DMS53 treated with DMSO at 0.1 percent for 48 hours (cell line): ENCODE measurements at regions not wholly inside any gene's neighbourhood (a gene's known extent, or its start where the extent isn't known, plus 50 kb on each side); places are given as distances from the start of the nearest gene placed in this dataset.

Experiments
- DNase-seq: peaks from one replicate; lab custom pipeline; 2025; ENCODE audit not compliant: unreplicated experiment; lab: John Stamatoyannopoulos, UW

GRCh38 chr4:181254771-181255170 is 988.4 kb upstream of the TENM3 start:
- no peak for DNase-seq

DNA sequence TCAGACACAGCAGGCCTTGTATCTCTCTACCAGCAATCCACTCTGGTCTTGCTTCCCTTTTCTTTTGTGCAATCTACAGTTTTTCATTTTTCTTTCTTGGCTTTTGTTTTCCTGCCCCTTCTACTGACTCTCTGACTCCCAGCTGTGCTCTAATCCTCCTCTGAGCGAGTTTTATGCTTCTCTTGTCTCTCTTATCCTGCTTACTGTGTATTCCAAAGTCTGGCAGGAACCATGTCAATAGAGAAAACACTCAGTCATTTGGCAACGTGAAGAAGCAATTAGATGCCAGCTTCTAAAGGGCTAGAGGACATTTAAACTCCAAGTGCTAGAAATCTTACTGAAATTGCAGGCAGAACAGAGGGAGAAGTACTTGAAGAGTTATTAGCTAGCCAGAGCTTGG is 984.6 kb upstream of the TENM3 start:
- DNase-seq, result no peak

GRCh38 chr4:181259081-181259709 is 984.0 kb upstream of the TENM3 start:
- no peak for DNase-seq

- no peak for DNase-seq
These were observed 981.9 kb upstream of the TENM3 start for GRCh38 chr4:181261279-181261678.

DNA sequence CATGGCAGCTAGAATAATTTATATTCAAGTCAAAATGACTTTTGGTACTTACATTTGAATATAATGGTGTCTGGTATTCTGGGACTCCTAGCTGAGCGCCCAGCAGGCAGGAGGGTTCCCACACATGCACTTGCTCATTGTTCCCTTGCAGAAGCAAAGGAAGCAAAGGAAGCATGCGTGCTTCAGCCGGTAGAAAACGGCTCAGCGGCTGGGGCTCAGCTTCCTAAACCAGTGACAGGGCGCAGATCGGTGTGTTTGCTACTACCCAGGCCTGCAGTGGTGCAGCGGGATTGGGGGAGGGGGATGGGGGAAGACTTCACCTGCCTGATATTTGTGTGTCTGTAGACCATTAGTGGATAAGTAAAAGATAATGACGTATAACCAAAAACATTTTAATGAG is 978.3 kb upstream of the TENM3 start:
- DNase-seq, result no peak

DNA sequence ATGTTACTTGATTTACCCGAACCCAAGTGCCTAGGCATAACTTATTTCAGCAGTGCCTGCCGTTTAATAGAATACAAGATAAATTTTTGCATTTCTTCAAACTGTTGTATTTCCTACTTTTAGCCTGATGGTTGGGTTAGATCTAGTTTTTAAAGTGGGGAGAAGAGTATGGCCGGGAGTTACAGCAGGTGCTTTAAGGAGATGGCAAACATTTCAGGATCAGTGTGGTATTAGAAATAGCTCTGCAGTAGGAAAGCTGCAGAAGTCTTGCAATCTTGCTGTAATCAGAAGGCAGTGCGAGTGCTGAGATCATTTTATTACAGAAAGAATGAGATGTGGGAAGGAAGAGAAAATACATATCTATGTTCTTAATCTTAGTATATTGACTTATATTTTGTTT is 977.8 kb upstream of the TENM3 start:
- no peak for DNase-seq

DNA sequence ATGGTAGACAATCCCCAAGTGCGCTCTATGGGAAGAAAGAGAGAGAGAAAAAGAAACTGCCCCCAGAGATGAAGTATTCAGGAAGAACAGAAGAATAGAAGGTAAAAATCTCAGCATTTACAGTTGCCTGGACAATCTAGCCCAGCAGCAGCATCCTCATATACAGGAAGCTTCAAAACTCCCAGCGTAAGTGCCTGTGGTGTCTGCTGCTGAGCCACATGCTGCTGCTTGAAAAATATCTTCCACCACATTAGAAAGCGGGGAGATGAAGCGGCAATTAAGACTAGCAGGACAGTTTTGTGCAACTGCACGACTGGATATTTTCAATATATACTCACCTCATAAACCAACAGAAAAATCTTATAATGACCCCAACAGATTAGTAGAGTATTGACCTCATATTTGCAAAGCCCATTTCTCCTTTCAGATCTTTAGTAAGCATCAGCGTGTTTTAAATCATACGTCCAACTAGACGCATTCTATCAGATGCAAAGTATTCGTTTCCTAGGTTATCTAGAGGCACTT is 972.0 kb upstream of the TENM3 start:
- no peak for DNase-seq

- DNase-seq, result no peak
These were observed 970.8 kb upstream of the TENM3 start for GRCh38 chr4:181272422-181272821.

GRCh38 chr4:181278941-181279340 is 964.3 kb upstream of the TENM3 start:
- no peak for DNase-seq

- no peak for DNase-seq
These were observed 961.8 kb upstream of the TENM3 start for GRCh38 chr4:181281451-181281850.

GRCh38 chr4:181289198-181289597 is 954.0 kb upstream of the TENM3 start:
- no peak for DNase-seq

DNA sequence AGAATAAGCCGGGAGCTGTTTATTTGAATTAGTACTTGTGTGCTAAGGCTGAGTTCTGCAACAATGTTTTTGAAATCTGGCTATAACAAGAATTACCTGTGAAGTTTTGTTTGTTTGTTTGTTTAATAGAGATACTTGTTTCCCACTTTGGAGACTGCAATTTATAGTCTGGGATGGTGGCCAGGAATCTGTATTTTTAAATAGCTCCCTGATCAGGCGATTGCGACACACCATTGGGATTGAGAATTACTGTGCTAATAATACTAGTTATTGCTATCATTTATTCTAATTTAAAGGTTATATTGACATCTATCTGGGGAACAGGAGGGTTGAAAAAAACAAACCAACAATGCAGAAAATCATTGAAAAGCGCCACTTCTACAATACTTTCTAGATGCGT is 951.6 kb upstream of the TENM3 start:
- DNase-seq, result no peak

- DNase-seq, result no peak
These were observed 950.2 kb upstream of the TENM3 start for GRCh38 chr4:181293014-181293413.

DNA sequence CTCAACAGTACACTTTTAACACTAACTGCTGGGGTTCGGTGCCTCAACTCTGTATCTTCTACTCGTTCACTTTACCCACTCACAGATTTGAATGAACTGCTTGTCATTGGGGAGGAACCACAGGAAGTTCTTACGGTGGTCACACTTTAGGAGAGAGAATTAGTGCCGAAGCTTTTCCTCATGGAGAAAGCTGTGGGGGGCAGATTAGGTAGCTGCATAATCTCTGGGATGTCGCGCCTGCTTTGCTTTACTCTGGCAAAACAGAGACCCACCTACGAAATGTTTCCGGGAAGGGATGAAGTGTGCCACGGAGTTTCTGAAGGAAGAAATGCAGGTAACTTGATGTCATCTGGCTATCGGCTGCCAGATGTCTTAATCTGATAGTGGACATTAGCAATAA is 949.7 kb upstream of the TENM3 start:
- DNase-seq, result no peak

- no peak for DNase-seq
These were observed 948.8 kb upstream of the TENM3 start for GRCh38 chr4:181294421-181294820.

DNA sequence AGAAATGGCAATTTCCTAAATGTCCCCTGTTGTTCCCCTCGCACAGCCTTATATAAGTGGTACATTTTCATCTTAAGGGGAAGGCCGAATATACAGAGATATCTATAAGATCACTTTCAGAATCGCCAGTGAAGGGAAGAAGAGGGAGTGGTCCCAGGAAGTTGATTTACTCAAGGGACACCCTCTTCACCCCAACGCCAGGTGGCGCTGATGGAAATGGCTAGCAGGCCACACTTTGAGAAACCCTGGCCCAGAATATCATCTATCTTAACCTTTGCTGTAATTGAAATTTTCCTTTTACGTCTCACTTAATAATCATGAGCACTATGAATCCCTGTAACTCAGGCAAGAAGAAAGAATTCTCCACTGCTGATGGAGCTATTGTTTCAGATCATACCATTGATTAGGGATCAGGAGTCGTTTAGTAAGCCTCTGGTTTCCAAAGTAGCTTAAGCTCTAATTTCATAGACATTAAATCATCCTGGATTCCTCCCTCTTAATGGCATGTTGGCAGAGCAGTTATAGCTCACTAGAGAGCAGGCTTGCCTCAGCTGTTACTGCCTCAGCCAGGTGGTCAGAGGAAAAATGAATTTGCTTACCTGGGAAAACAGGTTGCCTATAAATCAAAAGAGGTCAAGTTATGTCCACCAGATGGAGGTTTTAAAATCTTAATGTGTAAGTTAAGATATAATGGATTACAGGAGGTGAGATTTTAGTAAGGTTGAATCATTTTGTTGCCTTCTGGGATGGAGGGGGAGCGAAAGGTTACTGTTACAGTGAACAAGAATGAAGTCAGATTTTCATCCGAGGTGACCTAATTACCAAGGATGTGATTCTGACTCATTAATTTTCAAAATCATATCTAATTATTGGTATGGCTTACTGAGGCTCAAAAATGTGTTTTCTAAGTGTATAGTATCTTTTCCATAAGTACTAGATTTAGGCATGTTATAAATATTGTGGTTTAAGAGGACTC is 941.2 kb upstream of the TENM3 start:
- peak; percentile 9 for DNase-seq

GRCh38 chr4:181307824-181308223 is 935.4 kb upstream of the TENM3 start:
- no peak for DNase-seq

GRCh38 chr4:181308476-181309312 is 934.5 kb upstream of the TENM3 start:
- DNase-seq, result no peak

DNA sequence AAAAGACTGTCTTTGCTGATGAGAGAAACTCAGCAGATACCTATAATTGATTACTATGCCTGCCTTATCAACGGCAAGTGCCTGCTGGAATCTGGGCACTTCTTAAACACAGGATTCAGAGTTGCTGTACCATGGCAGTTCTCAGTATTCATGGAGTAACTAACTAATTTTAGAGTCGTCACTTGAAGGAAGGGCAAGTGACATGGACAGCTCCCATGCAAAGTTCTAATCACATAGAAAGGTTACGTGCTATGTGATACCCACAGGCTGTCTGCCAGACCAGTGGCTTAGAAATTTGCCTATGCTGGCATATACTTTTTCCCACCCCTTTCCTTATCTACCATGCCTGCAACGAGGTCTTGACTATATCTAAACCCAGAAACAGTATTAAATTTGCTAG is 931.1 kb upstream of the TENM3 start:
- DNase-seq, result no peak

DNA sequence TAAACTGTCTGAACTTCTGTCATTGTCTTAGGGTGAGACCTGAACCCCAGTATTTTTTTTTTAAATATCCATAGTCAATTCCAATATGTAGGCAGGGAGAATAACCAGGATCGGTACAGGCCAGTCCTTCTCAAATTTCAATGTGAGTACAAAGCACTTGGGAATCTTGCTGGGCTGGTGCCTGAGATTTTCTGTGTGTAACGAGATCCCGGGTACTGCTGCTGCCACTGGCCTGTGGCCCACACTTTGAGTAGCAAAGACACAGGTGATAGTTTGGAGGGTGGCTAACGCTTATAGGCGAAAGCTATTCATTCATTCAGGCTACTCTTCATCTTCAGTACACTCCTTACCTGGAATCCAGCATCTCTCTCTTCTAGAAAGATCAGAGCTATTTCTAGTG is 923.6 kb upstream of the TENM3 start:
- DNase-seq, result no peak

DNA sequence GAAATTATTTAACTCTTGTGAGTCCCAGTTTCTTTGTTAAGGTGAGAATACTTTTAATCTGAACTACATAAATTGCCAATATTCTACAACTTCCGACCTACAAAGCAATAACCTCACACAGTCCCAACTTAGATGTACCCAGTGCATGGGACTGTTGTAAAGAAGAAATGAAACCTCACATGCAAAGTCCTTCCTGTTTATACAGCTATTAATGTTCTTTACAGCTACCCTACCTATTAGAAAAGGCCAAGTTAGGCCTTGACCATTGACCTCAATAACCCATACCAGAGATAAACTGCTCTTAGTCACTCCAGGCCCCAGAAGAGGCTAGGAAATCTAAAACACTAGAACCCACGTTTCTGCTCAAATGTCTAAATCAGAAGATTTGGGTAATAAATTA is 920.1 kb upstream of the TENM3 start:
- DNase-seq, result no peak
